ENCODE measurements at regions not wholly inside any gene's neighbourhood (a gene's known extent, or its start where the extent isn't known, plus 50 kb on each side); places are given as distances from the start of the nearest gene placed in this dataset.

- TF ChIP-seq REST (IDR thresholded peaks at IDR 0.05) (no peak), ZBTB33 (IDR thresholded peaks at IDR 0.05) (no peak), RAD21 (IDR thresholded peaks at IDR 0.05) (no peak), CTCF (IDR thresholded peaks at IDR 0.05; ENCODE audit: low read depth, low read length, missing input control) (no peak), TAF1 (conservative IDR thresholded peaks at IDR 0.05) (no peak), MAX (IDR thresholded peaks at IDR 0.05) (no peak), YY1 (IDR thresholded peaks at IDR 0.05) (no peak), FOXA1 (IDR thresholded peaks at IDR 0.05) (no peak), JUND (IDR thresholded peaks at IDR 0.05) (no peak)
Observed at GRCh38 chr2:40556739-40557138, 104.8 kb upstream of the SLC8A1 start.
